Sigmoid colon (tissue), 4 donors: ENCODE measurements at regions not wholly inside any gene's neighbourhood (a gene's known extent, or its start where the extent isn't known, plus 50 kb on each side); places are given as distances from the start of the nearest gene placed in this dataset.

Source experiments
- EP300 ChIP-seq, 4 donors: sonication (generic); formaldehyde crosslinking; IDR thresholded peaks; one replicate each; pipeline ENCODE4 v1.6.1; 2017; ENCODE audit warnings: antibody characterized with exemption in 4 of 4
- POLR2A ChIP-seq, 2 donors: fragments of 450-650 bp; IDR thresholded peaks; one replicate each; pipeline ENCODE4 v1.6.1; 2016; ENCODE audit warnings: antibody characterized with exemption in 2 of 2, mild to moderate bottlenecking in 2 of 2, moderate library complexity in 2 of 2
- POLR2AphosphoS5 ChIP-seq, 4 donors: sonication (generic); formaldehyde crosslinking; IDR thresholded peaks; one replicate each; pipeline ENCODE4 v1.6.1; 2017; ENCODE audit warnings: antibody characterized with exemption in 4 of 4
- TF ChIP-seq, protein P1 (sequence below), 4 experiments: fragments of 450-650 bp in 3 of 4; fragments of 200-600 bp in 1 of 4; IDR thresholded peaks; one replicate each; pipeline ENCODE4 v1.5.1; 2016 to 2019; ENCODE audit warnings: antibody characterized with exemption in 4 of 4, mild to moderate bottlenecking in 3 of 4, moderate library complexity in 2 of 4

DNA sequence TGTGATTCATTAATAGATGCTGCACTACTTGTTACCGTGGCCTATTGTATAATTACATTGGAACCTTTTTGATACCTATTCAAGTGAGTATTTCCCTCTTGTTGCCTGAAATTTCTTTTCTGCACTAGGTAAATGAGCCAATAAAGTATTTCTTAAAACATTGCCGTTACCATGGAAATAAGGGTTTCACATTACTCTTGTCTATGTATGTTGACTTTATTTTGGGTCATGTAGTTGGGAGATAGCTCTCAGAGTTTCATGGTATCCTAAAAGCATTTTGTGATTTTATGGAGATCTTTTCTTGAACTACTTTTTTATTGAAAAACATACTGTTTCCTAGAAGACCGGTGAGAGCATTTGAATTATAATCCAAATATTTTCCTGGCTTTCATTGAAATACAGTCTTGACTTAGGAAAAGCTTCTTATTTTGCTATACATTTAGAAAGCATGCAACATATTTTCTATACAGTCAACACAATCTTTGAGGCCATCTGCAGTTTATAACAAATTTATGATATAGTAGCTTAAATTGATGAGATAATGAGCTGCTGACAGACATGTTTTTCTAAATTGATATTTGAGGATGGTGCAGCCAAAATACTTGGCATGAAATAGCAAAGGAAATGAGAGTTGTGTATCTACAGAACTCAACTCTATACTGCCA, 650.4 kb downstream of the RFPL4B start:
- TF ChIP-seq, protein P1, sequence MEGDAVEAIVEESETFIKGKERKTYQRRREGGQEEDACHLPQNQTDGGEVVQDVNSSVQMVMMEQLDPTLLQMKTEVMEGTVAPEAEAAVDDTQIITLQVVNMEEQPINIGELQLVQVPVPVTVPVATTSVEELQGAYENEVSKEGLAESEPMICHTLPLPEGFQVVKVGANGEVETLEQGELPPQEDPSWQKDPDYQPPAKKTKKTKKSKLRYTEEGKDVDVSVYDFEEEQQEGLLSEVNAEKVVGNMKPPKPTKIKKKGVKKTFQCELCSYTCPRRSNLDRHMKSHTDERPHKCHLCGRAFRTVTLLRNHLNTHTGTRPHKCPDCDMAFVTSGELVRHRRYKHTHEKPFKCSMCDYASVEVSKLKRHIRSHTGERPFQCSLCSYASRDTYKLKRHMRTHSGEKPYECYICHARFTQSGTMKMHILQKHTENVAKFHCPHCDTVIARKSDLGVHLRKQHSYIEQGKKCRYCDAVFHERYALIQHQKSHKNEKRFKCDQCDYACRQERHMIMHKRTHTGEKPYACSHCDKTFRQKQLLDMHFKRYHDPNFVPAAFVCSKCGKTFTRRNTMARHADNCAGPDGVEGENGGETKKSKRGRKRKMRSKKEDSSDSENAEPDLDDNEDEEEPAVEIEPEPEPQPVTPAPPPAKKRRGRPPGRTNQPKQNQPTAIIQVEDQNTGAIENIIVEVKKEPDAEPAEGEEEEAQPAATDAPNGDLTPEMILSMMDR (IDR thresholded peaks at IDR 0.05) = no peak
- TF ChIP-seq POLR2AphosphoS5 (IDR thresholded peaks at IDR 0.05) (no peak), EP300 (IDR thresholded peaks at IDR 0.05) (no peak), POLR2A (IDR thresholded peaks at IDR 0.05) (no peak)
